Body of pancreas (tissue), 4 donors: ENCODE measurements at regions not wholly inside any gene's neighbourhood (a gene's known extent, or its start where the extent isn't known, plus 50 kb on each side); places are given as distances from the start of the nearest gene placed in this dataset.

Source experiments
- CTCF ChIP-seq, 7 experiments: fragments of 450-650 bp in 4 of 7; fragments of 200-600 bp in 3 of 7; sonication (generic) in 3 of 7; IDR thresholded peaks; one replicate each; pipeline ENCODE4 v1.5.1; 2016 to 2019; ENCODE audit warnings: antibody characterized with exemption in 7 of 7
- POLR2A ChIP-seq, 3 donors: fragments of 450-650 bp; IDR thresholded peaks; one replicate each; pipeline ENCODE4 v1.6.1; 2016; ENCODE audit warnings: antibody characterized with exemption in 3 of 3, mild to moderate bottlenecking in 2 of 3

GRCh38 chr6:131393433-131393832 is 179.6 kb upstream of the ARG1 start:
- no peak for TF ChIP-seq CTCF (IDR thresholded peaks at IDR 0.05)
- TF ChIP-seq POLR2A (IDR thresholded peaks at IDR 0.05) = no peak
